GM19397 (cell line): ENCODE measurements at regions not wholly inside any gene's neighbourhood (a gene's known extent, or its start where the extent isn't known, plus 50 kb on each side); places are given as distances from the start of the nearest gene placed in this dataset.

Experiments
- ATAC-seq: cut with Tn5 transposase; IDR thresholded peaks from one replicate; pipeline ENCODE4 v1.9.1; 2021; ENCODE audit warnings: mild to moderate bottlenecking, moderate library complexity; ENCODE audit not compliant: unreplicated experiment

- ATAC-seq = no peak
These were observed 670.0 kb upstream of the PKDCC start for GRCh38 chr2:41377837-41378236.

GRCh38 chr2:41378420-41378819 lies 669.4 kb upstream of the PKDCC start:
- no peak for ATAC-seq

GRCh38 chr2:41379496-41380221 lies 668.2 kb upstream of the PKDCC start:
- ATAC-seq = no peak

GRCh38 chr2:41381701-41382100 lies 666.1 kb upstream of the PKDCC start:
- ATAC-seq = no peak

GRCh38 chr2:41387519-41387918 lies 660.3 kb upstream of the PKDCC start:
- ATAC-seq = no peak

GRCh38 chr2:41393621-41394020 lies 654.2 kb upstream of the PKDCC start:
- no peak for ATAC-seq

GRCh38 chr2:41394541-41394940 lies 653.3 kb upstream of the PKDCC start:
- no peak for ATAC-seq

GRCh38 chr2:41395692-41396091 lies 652.1 kb upstream of the PKDCC start:
- ATAC-seq = no peak

GRCh38 chr2:41399437-41400087 lies 648.3 kb upstream of the PKDCC start:
- no peak for ATAC-seq

GRCh38 chr2:41400088-41400665 lies 647.6 kb upstream of the PKDCC start:
- no peak for ATAC-seq

- no peak for ATAC-seq
These were observed 642.4 kb upstream of the PKDCC start for GRCh38 chr2:41405441-41405840.

- no peak for ATAC-seq
These were observed 638.5 kb upstream of the PKDCC start for GRCh38 chr2:41409328-41409727.

- ATAC-seq = no peak
These were observed 637.8 kb upstream of the PKDCC start for GRCh38 chr2:41410011-41410410.

GRCh38 chr2:41413813-41414485 lies 633.9 kb upstream of the PKDCC start:
- no peak for ATAC-seq

- no peak for ATAC-seq
These were observed 633.2 kb upstream of the PKDCC start for GRCh38 chr2:41414486-41415230.

GRCh38 chr2:41417511-41417910 lies 630.3 kb upstream of the PKDCC start:
- ATAC-seq = no peak

- ATAC-seq = no peak
These were observed 627.6 kb upstream of the PKDCC start for GRCh38 chr2:41420219-41420618.

GRCh38 chr2:41420872-41421271 lies 626.9 kb upstream of the PKDCC start:
- no peak for ATAC-seq

GRCh38 chr2:41431756-41432155 lies 616.1 kb upstream of the PKDCC start:
- ATAC-seq = no peak

GRCh38 chr2:41432459-41432858 lies 615.4 kb upstream of the PKDCC start:
- no peak for ATAC-seq

GRCh38 chr2:41434991-41435390 lies 612.8 kb upstream of the PKDCC start:
- ATAC-seq = no peak
